NCI-H510A (cell line): ENCODE measurements at regions not wholly inside any gene's neighbourhood (a gene's known extent, or its start where the extent isn't known, plus 50 kb on each side); places are given as distances from the start of the nearest gene placed in this dataset.
"Not testable (repeated sequence)": the region's sequence is repeated elsewhere in the genome, so short reads cannot be mapped to it uniquely, and the experiment has no call there.

ENCODE experiments used
- DNase-seq: peaks from one replicate; lab custom pipeline; 2025; lab: John Stamatoyannopoulos, UW

DNA sequence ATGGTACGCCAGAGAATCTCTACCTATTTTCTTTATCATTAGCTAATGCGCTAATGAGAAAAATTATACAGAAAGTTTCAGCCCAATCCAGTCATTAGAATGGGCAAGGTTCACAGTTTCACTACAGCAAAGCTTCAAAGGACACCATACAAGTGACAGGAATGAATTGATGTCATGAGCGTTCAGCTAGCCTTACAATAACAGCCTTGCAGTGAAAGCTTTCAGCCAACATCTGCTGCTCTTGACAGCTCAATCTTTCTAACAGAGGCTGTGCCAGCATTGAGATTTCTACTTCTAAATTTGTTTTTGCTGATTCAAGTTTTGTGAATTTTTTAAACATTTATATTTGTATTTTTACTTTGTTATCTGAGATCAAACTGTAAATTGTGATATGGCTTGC is 302.4 kb upstream of the FAM174A start:
- DNase-seq: no peak

DNA sequence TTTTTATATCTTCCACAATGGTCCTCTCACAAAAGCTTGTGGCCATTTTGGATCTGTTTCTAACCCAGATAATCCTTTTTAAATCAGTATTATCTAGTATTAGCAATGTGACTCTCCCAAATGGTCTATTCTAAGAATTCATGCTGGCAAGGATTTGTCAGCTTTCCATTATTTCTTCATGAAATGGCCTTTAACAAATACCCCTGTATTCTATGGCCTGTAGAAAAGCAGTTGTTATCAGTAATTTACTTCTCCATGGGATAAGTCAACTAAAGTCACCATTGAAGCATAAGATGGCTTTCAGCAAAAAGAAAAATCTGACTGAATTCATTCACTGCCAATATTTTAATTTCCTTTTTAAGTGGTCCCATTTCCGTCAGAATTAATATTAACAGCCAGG is 346.4 kb upstream of the FAM174A start:
- DNase-seq: no peak

- no peak for DNase-seq
Observed at GRCh38 chr5:100188339-100188738, 346.8 kb upstream of the FAM174A start.

DNA sequence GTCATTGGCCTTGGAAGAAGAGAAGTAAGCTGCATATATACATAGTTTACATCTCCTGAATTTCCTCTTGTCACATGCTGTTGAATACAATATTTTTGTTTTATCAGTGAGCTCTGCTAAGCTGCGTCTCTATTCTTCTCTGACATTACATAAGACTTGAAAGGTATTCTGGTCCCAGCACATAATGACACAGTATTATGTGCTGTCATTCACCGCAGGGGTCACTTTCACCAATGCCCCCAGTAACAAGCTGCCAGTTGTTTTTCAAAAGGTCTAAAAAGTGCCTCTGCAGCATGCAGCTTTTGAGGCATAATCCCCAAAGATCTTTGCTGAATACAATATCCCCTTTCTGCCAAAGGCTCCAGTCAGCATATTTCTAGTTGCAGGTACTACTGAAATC is 349.0 kb upstream of the FAM174A start:
- no peak for DNase-seq

DNA sequence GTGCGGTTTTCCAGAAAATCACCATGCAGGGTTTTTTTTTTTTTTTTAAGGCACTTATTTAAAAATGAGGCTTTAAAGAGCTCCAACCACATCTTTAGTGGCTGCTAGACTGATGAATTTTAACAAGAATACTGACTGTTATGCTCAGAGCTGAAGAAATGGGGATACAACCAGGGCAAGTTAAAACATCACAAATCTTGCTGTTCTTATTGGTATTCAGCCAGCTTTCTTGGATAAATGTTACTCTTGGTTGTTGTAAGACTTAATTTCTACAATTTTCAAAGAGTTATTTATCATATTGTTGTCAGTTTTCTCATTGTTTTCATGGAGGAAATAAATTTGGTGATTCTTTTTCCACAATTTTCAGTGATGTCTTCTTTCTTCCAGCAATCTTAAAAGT is 352.8 kb upstream of the FAM174A start:
- DNase-seq: no peak

DNA sequence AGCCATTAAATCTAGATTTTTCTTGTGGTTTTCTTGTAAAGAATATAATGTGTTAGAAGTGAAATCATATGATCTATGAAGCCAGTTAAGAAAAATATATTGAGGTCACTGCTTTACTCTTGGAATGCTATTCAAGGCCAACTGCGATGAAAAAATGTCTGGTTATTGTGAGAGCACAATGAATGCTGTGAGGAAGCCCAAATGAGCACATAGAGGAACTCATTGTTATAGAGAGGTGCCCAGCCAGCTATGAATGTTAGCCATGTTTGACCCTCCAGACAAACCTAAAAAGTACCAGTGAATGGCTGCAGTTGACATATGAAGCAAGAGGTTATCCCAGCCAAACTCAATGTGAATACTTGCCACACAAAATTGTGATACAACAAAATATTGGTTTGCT is 359.8 kb upstream of the FAM174A start:
- DNase-seq: no peak

GRCh38 chr5:100165309-100165708 is 369.9 kb upstream of the FAM174A start:
- DNase-seq: no peak

DNA sequence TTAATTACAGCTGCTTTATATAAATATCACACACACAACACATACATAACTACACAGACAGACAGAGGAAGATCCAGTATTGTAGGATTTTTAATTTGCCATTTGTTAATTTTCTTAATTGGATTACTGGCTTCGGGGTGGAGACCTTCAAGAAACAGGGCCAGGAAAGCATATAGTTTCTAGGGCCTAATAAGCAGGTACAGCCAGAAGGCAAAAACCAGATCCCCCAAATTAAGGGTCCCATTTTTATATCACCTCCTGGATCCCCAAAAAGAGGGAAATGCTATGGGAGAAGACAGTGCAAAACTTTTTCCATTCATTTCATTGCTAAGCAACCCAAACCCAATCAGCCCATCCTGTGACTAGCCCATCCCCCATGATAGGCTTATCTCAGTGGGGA is 373.3 kb upstream of the FAM174A start:
- DNase-seq: no peak

DNA sequence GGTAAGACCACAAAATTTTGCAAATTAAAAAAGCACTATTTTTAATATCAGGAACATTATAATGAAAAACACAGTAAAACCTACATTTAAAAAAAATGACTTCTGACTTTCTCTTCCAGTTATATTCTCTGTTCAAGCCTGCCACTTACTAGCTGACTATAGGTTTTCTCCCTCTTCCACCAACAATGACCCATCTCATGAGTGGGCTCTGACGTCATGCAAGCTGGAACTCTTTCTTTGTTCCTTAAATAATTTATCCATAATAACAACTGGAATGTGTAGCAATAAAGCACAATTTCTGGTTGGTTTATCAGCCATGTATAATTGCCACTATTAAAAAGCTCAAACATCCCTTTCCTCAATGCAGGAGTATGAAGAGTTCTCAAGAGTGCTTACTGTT is 378.1 kb upstream of the FAM174A start:
- DNase-seq: no peak

DNA sequence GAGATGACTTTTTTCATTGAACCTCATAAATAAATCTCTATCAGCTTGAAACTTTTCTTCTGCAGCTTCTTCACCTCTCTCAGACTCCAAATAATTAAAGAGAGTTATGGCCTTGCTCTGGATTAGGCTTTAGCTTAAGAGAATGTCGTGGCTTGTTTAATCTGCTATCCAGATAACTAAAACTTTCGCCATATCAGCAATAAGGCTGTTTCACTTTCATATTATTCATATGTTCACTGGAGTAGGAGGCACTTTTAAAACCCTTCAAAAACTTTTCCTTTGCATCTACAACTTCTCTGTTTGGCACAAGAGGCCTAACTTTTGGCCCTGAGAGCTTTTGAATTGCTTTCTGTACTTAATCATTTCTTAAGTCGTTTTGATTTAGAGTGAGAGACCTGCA is 386.9 kb upstream of the FAM174A start:
- no peak for DNase-seq

- no peak for DNase-seq
Observed at GRCh38 chr5:100142607-100143006, 392.6 kb upstream of the FAM174A start.

DNA sequence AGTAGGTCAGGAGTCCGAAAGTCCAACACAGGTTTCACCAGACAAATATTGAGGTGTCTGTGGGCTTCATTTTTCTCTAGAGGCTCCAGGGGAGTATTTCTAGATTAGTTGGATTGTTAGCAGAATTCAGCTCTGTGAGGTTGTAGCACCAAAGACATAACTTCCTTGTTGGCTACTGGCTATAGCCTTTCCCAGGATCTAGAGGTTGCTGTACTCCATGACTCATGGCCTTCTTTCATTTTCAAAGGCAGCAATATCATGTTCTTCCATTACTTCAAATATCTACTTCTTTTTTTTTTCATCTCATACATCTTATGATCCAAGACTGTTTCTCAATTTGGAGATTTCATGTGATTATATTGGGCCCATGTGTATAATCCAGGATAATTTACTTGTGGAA is 404.0 kb upstream of the FAM174A start:
- no peak for DNase-seq

- no peak for DNase-seq
Observed at GRCh38 chr5:100130307-100130706, 404.9 kb upstream of the FAM174A start.

DNA sequence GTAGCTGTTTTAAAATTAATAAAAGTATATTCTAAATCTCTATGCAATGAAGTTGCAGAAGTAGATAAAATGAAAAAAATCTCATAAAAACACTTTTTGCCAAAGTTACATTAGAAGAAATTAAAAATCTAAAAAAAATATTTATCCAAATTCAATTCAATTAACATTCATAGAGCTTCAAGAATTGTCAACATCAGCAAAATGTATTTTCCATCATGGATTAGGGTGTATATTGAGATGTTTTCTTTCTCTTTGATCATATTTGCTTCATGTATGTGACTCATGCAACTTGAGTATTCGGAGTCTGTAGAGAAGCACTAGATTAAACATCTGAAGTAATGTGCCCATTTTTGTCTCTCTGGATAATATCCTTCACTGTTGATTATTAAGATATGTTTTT is 415.3 kb upstream of the FAM174A start:
- DNase-seq: no peak

DNA sequence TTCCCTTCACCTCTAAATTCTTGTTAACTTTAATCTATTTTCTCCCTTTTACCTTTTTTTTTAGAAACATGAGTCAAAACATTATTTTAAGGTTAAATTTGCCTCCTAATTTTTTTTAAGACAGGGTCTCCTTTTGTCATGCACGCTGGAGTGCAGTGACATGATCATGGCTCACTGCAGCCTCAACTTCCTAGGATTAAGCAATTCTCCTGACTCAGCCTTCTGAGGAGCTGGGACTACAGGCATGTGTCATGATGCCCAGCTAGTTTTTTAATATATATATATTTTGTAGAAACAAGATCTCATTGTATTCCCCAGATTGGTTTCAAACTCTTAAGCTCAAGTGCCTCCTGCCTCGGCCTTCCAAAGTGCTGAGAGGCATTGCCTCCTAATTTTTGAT is 424.7 kb upstream of the FAM174A start:
- DNase-seq: no peak

GRCh38 chr5:100108883-100109282 is 426.3 kb upstream of the FAM174A start:
- DNase-seq: no peak

- DNase-seq: not testable (repeated sequence)
Observed at GRCh38 chr5:100103592-100104119, 431.5 kb upstream of the FAM174A start.

DNA sequence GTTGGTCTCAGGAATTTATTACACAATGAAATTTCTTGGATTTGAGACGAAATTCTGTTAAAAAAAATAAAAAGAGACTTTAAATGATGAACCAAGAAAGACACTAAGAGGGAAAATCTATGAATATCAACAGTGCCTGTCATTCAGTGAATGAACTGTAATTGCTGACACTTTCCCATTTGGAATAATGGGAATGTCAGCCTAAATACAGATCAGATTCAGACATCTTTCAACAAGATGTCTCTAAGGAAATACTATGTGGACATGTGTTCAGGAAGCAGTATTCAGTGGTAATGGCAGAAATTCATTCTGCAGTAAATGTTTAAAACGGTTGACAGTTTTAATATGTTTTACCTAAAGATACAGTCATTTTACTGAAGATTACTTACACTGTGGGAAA is 433.7 kb upstream of the FAM174A start:
- not testable (repeated sequence) for DNase-seq

DNA sequence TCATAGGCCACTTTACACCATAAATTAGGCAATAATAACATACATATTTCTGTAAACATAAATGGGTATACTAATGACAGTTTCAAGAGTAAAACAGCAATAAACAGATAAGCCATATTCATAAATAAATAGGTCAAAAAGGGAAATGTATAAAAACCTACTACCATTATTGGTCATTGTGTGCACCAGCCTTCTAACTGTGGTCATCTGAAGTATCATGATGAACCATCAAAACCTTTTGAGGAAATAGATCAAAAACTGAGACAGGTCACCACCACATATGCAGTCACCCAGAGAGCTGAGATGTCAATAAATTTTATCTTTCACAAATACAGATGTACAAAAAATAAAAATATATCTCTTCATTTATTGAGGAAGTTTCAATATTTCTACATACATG is 438.8 kb upstream of the FAM174A start:
- not testable (repeated sequence) for DNase-seq

- not testable (repeated sequence) for DNase-seq
Observed at GRCh38 chr5:100080703-100081102, 454.5 kb upstream of the FAM174A start.

GRCh38 chr5:100079163-100079562 is 456.0 kb upstream of the FAM174A start:
- DNase-seq: not testable (repeated sequence)

DNA sequence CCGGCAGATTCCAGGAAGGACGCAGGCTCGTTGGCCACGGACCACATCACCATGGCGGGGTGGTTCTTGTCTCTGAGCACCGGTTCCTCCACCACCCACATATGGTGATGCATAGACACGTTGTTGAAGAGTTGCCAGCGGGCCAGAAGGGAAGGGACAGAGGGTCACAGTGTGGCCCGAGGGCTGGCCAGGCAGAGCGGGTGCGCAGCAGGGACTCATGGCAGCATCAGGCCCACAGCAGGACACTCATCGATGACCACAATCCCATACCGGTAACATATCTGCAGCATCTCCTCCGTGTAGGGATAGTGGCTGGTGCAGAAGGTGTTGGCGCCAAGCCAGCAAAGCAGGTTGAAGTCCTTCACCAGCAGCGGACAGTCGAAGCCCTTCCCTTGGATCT is 469.2 kb upstream of the FAM174A start:
- not testable (repeated sequence) for DNase-seq

- no peak for DNase-seq
Observed at GRCh38 chr5:100043475-100043874, 491.7 kb upstream of the FAM174A start.

GRCh38 chr5:100026606-100027005 is 508.6 kb upstream of the FAM174A start:
- DNase-seq: no peak

DNA sequence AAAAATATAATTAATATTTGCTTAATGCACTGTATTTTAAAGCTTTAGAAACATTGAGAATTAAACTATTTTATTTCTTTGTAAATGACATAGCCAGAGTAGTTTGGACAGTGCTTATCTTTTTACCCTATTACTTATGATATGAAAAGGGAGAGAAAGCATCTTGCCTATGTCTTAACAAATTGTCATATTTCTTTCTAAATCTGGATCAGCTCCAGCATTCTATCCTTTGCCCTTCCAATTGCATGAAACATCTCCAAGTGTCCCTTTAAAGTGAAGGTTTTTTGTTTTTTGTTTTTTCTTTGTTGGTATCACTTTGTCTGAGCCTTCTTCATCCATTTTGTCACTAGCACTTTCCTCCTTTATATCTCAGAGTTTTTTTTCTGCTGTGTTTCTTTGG is 511.6 kb upstream of the FAM174A start:
- no peak for DNase-seq
